WI38 (cell line): ENCODE measurements at regions not wholly inside any gene's neighbourhood (a gene's known extent, or its start where the extent isn't known, plus 50 kb on each side); places are given as distances from the start of the nearest gene placed in this dataset.

Experiments
- H3K4me3 ChIP-seq: 2 replicates; pipeline ENCODE4 v1.5.1; 2011; ENCODE audit warnings: low read depth, mild to moderate bottlenecking, control low read depth, low read length
- TF ChIP-seq, protein P1 (sequence below): IDR thresholded peaks from 2 replicates; pipeline ENCODE4 v1.5.1; 2012; ENCODE audit warnings: low read depth, mild to moderate bottlenecking, control low read depth, low read length

DNA sequence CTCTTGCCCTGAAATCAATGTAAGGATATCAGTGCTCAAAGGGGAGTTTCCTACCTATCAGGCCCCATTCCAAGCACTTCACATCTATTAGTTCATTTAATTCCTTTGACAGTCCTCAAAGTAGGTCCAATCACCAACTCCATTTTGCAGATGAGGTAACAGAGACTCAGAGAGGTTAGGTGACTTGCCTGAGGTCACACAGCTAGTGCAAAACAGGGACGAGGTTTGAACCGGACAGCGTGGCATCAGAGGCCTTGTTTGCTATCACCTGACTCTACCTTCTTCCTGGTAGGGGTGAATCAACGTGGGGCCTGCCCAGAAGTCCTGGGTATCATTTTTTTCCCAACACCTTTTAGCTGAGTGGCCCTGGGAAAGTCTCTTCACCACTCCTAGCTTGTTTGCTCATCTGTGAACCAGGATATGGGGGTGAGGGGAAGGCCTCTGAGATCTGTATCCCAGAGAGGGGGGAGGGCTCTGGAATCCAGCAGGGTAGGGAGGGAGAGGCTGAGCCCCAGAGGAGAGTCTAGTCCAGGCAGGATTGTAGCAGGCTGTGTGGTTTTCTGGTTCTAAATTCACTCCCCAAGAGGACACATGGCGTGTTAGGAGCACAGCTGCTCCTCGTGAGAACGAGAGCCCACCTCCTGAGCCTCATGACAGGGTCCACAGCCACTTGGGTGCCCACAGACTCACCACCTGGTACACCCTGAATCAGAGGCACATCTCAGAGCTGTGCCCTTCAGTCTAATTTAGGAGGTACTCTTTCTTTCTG, 174.7 kb downstream of the MN1 start:
- TF ChIP-seq, protein P1, sequence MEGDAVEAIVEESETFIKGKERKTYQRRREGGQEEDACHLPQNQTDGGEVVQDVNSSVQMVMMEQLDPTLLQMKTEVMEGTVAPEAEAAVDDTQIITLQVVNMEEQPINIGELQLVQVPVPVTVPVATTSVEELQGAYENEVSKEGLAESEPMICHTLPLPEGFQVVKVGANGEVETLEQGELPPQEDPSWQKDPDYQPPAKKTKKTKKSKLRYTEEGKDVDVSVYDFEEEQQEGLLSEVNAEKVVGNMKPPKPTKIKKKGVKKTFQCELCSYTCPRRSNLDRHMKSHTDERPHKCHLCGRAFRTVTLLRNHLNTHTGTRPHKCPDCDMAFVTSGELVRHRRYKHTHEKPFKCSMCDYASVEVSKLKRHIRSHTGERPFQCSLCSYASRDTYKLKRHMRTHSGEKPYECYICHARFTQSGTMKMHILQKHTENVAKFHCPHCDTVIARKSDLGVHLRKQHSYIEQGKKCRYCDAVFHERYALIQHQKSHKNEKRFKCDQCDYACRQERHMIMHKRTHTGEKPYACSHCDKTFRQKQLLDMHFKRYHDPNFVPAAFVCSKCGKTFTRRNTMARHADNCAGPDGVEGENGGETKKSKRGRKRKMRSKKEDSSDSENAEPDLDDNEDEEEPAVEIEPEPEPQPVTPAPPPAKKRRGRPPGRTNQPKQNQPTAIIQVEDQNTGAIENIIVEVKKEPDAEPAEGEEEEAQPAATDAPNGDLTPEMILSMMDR: no peak

DNA sequence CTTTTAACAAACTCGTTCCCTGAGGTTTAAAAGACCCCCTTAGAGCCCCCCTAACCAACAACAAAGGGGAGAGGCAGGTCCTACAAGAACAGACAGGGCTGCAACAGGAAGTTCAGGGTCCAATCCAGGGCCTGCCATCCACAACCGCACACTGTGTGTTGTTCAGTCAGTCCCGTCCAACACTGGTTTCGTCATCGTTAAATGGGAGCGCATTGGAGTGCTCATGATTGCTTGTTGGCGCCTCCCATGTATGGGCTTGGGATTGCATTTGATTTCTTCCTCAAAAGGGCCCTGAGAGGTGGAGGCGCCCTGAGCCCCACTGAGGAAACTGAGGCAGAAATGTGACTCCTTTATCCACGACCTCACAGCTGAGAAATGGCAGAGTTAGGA, 174.1 kb downstream of the MN1 start:
- no peak overlapping the region for H3K4me3 ChIP-seq
- TF ChIP-seq, protein P1: no peak

More for the DNA sequence above, 174.7 kb downstream of the MN1 start:
- no peak overlapping the region for H3K4me3 ChIP-seq

DNA sequence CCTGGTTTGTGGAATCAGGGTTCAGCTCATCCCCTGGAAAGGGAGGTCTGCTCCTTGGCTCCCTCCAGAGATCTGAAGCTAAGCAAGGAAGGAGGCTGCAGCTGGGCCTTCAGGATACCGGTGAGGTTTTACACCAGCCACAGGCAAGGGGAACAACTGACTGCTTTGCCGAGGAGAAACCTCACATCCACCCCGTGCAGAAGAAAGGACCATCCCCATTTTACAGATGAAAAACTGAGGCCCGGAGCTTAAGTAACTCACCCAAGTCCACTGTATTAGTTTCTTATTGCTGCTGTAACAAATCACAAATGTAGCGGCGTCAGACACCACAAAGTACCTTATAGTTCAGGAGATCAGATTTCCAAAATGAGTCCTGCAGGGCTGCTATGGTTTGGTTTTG, 173.7 kb downstream of the MN1 start:
- TF ChIP-seq, protein P1: no peak
- H3K4me3 ChIP-seq: no peak overlapping the region

DNA sequence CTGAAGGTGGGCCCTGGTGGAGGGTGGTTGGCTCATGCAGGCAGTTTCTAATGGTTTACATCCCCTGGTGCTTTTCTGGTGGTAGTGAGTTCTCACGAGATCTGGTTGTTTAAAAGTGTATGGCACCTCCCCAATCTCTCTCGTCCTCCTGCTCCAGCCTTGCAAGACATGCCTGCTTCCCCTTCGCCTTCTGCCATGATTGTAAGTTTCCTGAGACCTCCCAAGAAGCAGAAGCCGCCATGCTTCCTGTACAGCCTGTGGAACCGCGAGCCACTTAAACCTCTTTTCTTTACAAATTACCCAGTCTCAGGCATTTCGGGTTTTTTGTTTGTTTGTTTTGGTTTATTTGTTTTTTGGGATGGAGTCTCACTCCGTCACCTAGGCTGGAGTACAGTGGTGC, 173.2 kb downstream of the MN1 start:
- no peak overlapping the region for H3K4me3 ChIP-seq
- TF ChIP-seq, protein P1: no peak

GRCh38 chr22:27628891-27629631, 172.5 kb downstream of the MN1 start:
- H3K4me3 ChIP-seq: no peak overlapping the region
- TF ChIP-seq, protein P1: no peak

GRCh38 chr22:27629908-27630673, 171.5 kb downstream of the MN1 start:
- TF ChIP-seq, protein P1: no peak
- no peak overlapping the region for H3K4me3 ChIP-seq
